GM19240 (cell line): ENCODE measurements at regions not wholly inside any gene's neighbourhood (a gene's known extent, or its start where the extent isn't known, plus 50 kb on each side); places are given as distances from the start of the nearest gene placed in this dataset.

Source experiments
- DNase-seq: peaks from one replicate; pipeline ENCODE4 v3.0.0; 2011; ENCODE audit warnings: low spot score; ENCODE audit not compliant: insufficient read length

DNA sequence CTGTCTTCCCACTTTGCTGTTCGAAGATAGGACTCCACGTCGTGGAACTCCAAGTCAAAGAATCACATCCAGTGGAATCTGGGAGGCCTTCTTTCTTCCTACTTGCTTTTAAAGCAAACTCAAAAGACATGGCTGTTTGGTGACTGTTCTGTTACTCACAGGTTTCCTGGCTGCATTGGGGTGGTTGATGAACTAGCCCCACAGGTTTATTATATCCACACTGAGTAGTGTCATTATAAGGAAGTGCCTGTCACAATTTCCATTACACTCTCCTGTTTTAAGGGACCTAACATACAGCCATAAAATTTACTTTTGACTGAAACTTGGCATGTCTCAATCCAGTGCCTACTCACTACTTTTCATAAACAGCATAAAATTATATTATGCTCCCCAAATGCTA lies 287.3 kb upstream of the SP4 start:
- DNase-seq, result no peak

DNA sequence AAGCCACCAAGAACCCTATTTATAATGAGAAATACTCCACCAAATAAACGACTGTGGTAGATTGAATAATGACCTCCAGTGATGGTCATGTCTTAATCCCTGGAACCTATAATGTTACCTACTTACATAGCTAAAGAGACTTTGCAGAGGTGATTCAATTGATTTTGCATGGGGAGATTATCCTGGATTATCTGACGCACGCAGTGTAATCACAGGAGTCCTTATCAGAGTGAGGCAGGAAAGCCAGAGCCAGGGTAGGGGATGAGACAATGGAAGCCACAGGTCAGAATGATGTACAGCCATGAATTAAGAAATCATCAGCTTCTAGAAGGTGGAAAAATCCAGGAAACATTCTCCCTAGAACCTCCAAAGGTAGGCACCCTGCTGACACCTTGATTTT lies 286.4 kb upstream of the SP4 start:
- DNase-seq, result no peak

DNA sequence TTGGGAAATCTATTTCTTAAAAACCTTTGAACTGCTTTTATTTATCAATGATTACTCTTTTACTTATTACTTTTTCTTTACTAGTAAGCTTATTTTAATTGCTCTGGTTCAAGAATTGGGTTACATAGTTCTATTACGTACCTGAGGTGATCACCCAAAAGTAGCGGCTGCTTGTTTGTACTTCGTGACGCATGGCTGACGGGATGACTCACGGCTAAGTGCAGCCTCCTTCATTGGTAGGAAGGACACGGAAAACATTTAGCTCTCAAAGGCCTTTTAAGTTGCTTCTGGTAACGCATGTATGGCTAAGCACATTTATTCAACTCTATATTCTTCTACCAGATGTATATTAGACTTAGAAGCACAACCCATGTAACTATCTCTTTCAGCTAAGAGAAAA lies 285.8 kb upstream of the SP4 start:
- no peak for DNase-seq

DNA sequence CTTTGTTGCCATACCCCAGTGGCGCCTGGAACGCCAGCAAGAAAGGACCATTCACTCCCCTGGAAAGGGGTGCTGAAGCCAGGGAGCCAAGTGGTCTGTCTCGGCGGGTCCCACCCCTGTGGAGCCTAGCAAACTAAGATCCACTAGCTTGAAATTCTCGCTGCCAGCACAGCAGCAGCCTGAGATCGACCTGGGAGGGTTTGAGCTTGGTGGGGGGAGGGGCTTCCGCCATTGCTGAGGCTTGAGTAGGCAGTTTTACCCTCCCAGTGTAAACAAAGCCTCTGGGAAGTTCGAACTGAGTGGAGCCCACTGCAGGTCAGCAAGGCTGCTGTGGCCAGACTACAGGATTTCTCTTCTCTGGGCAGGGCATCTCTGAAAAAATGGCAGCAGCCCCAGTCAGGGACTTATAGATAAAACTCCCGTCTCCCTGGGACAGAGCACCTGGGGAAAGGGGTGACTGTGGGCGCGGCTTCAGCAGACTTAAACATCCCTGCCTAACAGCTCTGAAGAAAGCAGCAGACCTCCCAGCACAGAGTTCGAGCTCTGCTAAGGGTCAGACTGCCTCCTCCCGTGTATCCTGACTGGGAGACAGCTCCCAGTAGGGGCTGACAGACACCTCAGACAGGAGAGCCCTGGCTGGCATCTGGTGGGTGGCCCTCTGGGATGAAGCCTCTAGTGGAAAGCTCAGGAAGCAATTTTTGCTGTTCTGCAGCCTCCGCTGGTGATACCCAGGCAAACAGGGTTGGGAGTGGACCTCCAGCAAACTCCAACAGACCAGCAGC lies 281.1 kb upstream of the SP4 start:
- no peak for DNase-seq

DNA sequence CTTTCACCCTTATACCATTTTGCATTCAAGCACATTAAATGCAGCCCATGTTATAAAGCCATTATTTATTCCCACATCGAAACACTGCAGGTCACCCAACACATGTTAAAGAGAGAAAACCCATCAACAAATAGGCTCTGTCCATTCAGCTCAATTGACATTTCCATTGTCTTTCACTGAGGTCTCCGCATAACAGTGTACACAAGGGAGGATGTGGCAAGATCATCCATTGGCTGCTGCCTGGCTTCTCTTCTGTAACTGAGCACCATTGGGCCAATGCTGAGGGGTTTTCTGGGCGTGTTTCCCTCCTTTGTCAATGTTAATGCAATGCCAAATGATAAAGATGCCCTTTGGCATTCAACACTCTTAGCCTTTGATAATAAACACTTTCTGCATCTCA lies 278.1 kb upstream of the SP4 start:
- no peak for DNase-seq

- DNase-seq, result no peak
Observed at GRCh38 chr7:21154614-21155013, 273.3 kb upstream of the SP4 start.

DNA sequence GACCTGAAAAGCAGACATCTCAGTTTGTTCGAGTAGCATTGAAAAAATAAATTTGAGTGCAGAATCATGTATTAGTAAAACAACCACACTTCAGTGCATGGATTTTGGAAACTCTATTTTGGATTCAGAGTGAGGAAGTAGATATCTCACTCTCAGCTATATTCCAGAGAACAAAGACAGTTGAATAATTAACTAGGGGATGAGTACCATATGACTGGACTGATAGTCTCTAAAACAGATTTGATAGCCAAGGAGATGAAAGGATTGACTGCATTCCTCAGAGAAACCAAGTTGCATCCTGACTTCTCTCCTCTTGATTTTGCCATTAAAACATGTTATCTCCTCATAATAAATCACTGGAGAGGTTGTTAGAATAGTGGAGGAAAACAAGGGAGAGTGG lies 268.4 kb upstream of the SP4 start:
- no peak for DNase-seq

- DNase-seq, result no peak
Observed at GRCh38 chr7:21160401-21160800, 267.5 kb upstream of the SP4 start.

- no peak for DNase-seq
Observed at GRCh38 chr7:21167942-21168341, 259.9 kb upstream of the SP4 start.

DNA sequence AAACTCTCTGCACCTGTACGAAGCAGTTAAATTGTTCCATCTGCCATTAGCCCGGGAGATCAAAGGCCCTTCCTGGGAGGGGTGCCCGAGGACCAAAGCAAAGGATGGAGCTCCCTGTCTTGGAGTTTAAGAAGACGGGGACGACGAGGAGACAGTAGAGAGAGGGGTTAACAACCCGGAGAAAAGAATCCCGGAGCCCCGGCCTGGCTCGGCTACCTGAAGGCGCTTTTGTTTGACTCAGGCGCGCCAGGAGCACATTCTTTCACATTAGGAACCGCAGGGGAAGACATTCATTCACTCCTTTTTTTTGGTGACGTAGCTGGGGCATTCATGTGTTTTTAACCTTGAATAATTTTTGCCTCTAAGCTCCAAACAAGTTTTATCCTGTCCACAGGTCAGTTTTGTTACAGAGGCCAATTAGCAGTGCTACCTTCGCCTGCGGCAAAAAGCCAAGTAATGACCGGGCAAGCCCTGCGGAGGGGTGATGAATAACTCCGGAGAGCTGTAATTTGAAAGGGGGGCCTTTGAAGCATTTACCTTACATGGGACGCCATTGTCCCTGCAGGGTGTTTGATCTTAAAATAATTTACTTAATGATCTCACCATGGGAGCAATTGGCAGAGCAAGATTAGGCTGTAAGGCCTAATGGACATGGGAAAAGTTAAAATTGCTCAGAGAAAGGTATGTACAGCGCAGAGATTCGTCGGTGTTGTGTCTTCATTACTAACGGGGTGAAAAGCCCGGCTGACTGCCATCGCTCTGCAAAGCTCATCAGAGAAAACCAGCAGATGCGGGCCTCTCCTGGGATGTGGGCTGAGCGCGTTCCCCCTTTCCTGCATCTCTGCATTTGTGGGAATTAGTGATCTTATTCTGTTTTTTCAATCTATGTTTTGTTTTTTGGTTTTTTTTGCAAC lies 258.0 kb upstream of the SP4 start:
- DNase-seq, result no peak

GRCh38 chr7:21172800-21173199 lies 255.1 kb upstream of the SP4 start:
- no peak for DNase-seq

- DNase-seq, result no peak
Observed at GRCh38 chr7:21173436-21173835, 254.4 kb upstream of the SP4 start.

DNA sequence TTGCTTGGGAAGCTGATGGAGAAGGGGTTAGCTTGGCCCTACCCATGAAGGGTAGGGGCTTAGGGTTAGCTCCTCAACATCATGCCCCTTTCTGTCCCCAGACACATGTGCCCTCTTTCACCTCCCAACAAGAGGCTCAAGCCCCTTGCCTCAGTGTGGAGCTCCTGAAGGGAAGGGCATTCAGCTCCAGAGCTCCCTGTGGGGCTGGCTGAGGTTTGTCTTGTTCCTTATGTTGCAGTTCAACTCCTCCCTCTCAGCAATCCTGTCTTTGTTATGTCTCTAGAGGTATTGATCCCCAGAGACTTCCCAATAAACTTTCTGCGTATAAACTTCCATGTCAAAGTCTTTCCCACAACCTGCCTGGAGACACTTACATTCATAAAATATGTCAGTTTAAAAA lies 252.2 kb upstream of the SP4 start:
- no peak for DNase-seq

DNA sequence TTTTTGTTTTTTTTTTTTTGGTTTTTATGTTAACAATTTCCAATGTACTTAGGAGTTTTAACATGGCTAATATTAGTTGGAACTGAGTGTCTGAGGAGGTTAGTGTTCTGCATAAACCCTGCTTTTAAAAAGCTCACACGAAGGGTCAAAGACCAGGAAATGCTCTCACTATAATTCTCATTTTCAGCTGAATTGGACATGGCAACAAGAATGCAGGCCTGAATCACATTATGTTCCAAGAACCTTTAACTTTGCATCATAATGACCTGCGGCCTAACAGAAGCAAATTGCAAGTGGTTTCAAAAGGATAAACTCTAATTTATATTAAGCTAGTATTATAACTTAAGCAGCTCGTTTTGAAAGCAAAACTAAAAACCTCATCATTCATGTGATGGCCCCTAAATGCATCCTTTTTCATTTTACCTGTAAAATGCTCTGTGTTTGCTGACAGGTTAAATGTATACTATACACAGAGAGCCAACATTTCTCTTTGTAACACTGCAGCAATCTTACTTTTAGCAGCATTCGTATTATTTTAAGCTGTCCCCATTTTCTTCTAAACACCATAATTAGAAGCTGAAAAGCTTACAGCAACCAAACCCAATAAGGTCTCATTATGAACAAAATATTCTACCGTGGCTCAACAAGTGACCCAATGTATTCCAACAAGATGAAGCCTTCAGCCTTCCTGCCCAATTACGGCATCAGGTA lies 242.8 kb upstream of the SP4 start:
- DNase-seq, result no peak

- DNase-seq, result no peak
Observed at GRCh38 chr7:21185653-21186265, 242.1 kb upstream of the SP4 start.

DNA sequence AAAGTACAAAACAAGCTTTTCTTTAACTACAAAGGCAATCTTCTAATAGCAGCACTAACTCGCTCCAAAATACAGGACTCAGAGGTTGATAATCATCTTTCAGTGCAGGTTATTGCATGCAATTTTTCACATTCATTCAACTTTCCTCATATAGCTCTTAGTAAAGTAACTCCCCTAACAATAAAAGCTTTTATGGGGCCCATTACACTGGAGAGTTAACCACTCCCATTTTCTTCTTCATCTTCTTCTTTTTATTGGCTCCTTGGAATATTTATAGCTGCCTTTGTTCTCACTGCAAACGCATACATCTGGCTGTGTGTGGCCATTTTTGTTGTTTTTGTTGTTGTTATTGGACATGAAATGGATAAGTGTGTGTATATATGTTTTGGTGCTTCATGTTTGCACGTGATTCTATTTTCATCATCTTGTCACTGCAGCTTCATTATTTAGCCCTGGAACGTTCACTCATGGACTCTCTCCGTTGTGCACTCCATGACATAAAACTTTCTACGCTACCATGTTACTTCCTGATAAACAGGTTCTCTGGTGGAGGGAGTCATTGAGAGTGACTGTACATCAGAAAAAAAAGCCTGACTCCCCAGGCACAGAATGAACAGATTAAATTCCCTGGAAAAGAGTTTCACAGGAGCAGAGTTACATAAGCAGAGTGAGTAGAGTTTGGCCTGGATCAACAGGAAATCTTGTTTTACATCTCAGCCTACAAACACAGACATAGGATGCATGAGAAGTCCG lies 236.4 kb upstream of the SP4 start:
- DNase-seq, result no peak

DNA sequence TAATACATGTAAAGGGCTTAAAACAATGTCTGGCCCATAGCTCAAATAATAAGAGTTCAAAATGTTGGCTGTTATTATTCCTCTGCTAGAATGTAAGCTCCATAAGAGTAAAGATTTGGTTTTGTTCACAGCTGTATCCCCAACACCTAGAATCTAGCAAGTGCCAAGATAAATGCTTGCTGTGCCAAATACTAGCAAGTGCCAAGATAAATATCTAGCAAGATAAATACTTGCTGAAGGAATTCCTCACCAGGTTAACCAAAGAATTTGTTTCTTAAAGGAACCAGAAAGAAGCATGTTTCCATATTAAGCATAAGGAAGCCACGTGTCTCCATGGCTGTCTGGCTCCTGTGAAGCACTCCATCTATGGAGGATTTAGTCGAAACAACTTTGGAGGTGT lies 235.2 kb upstream of the SP4 start:
- DNase-seq, result no peak

- no peak for DNase-seq
Observed at GRCh38 chr7:21193895-21194294, 234.0 kb upstream of the SP4 start.

GRCh38 chr7:21194936-21195335 lies 232.9 kb upstream of the SP4 start:
- no peak for DNase-seq

- DNase-seq, result no peak
Observed at GRCh38 chr7:21198921-21199320, 229.0 kb upstream of the SP4 start.

DNA sequence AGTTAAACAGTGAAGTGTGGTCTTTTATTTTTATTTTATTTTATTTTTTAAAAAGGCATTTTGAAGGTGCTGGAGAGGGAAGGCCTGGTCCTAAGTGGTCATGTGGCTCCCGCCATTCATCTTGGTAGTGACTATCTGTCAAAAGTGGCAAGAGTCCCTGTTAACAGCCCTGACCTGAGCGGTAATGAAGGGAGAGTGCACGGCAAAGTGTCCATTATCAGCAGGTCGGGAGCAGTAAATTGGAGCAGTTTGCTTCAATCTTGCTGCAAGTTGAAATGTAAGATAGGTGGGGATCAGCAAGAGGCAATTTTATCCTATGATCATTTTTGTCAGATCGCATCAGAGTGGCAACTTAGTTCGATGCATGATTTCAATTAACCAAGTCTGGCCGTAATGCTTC lies 227.4 kb upstream of the SP4 start:
- DNase-seq, result no peak
